ENCODE measurements at regions not wholly inside any gene's neighbourhood (a gene's known extent, or its start where the extent isn't known, plus 50 kb on each side); places are given as distances from the start of the nearest gene placed in this dataset.

GRCh38 chr9:107147134-107147533 is 135.9 kb upstream of the RAD23B start:
- no peaks in the 10 kb centered on the region for H3K4me1 ChIP-seq (ENCODE audit: control insufficient read depth, insufficient read depth, low read length)
- no peak overlapping the region for H2BK120ac ChIP-seq (ENCODE audit: low read depth, low read length)
- dilution Hi-C loops (cut with HindIII; ENCODE audit: low sequenced_read_pairs, unreplicated experiment) (no loop called here), intact Hi-C loops (cut with micrococcal nuclease) (no loop called here), in situ Hi-C loops (cut with MboI; ENCODE audit: low sequenced_read_pairs) (loop anchor here (25.0 kb wide), 1 partner anchor 1615 kb away; no protein-coding TSS in a partner anchor)
- no peak overlapping the region for H4K91ac ChIP-seq (ENCODE audit: insufficient read depth, low read depth, low read length)
- H3K27ac ChIP-seq (ENCODE audit: insufficient read depth, low read length) = no peak overlapping the region
- no peak overlapping the region for H2AK9ac ChIP-seq (replicated peaks; ENCODE audit: low read depth, low read length, poor library complexity)
- no peaks in the 10 kb centered on the region for H3K9me1 ChIP-seq (ENCODE audit: insufficient read depth, low read length)
- no peak overlapping the region for H2AFZ ChIP-seq (replicated peaks; ENCODE audit: low read length, poor library complexity)
- H3K9me3 ChIP-seq (ENCODE audit: control insufficient read depth, insufficient read depth, low read length) = no peaks in the 10 kb centered on the region
- no peak overlapping the region for H3K9ac ChIP-seq (ENCODE audit: low read depth, low read length)
- no peak overlapping the region for H3K4me3 ChIP-seq (ENCODE audit: insufficient read depth, low read depth, low read length)
- no CpG with 5 or more reads among the region's 2 CpGs for WGBS, 2 experiments (ENCODE audit: extremely low coverage in 2 of 2, insufficient read length in 1 of 2)
- H4K5ac ChIP-seq (ENCODE audit: low read depth, low read length) = no peak overlapping the region
- H3K4me2 ChIP-seq (ENCODE audit: low read depth, low read length) = no peak overlapping the region
- no peak overlapping the region for H4K8ac ChIP-seq (ENCODE audit: low read depth in 2 of 2, low read length in 2 of 2)
- CTCF ChIA-PET = interaction anchor here (1.6 kb wide), 1 partner anchor 10 kb away, joined by 7 read pairs; no protein-coding TSS in a partner anchor
- BruUV-seq (replicated peaks) = no TSS peak
- ATAC-seq (ENCODE audit: low read depth) (no peak), DNase-seq (no peak)
- H2AK5ac ChIP-seq (ENCODE audit: low read depth, low read length) = no peak overlapping the region
- no peak for TF ChIP-seq MXI1 (IDR thresholded peaks at IDR 0.05; ENCODE audit: borderline replicate concordance, low read depth, low read length)
- no peak for TF ChIP-seq ELK1 (IDR thresholded peaks at IDR 0.05; ENCODE audit: borderline replicate concordance, low read depth, low read length)
- TF ChIP-seq USF2 (IDR thresholded peaks at IDR 0.05; ENCODE audit: low read depth, low read length) = no peak
- TF ChIP-seq SMC3 (IDR thresholded peaks at IDR 0.05; ENCODE audit: low read depth, low read length) = no peak
- no peak for TF ChIP-seq RCOR1 (IDR thresholded peaks at IDR 0.05; ENCODE audit: insufficient replicate concordance, low read length)
- no peak for TF ChIP-seq MAFK (IDR thresholded peaks at IDR 0.05; ENCODE audit: low read depth, low read length)
- no peak for TF ChIP-seq FOS (IDR thresholded peaks at IDR 0.05; ENCODE audit: low read depth, low read length)
- TF ChIP-seq RAD21 (IDR thresholded peaks at IDR 0.05; ENCODE audit: low read length) = no peak
- TF ChIP-seq CHD1 (IDR thresholded peaks at IDR 0.05; ENCODE audit: low read depth, low read length) = no peak
- H3K27me3 ChIP-seq (ENCODE audit: control insufficient read depth, insufficient read depth, low read length) = peaks cover 8% of the 10 kb centered on the region
- no peak overlapping the region for H3K14ac ChIP-seq (replicated peaks; ENCODE audit: low read depth, low read length)
- H3K18ac ChIP-seq (ENCODE audit: low read depth, low read length) = no peak overlapping the region
- no peaks in the 10 kb centered on the region for H3K79me1 ChIP-seq (ENCODE audit: low read depth in 1 of 2, low read length in 2 of 2)
- H3K4ac ChIP-seq (ENCODE audit: low read depth, low read length) = no peak overlapping the region
- no peak overlapping the region for H2BK15ac ChIP-seq (ENCODE audit: low read depth, low read length)
- no peaks in the 10 kb centered on the region for H3K36me3 ChIP-seq (ENCODE audit: control insufficient read depth, insufficient read depth, low read length)
- POLR2A ChIA-PET (ENCODE audit: unreplicated experiment) = no interaction called here
- H2BK20ac ChIP-seq (ENCODE audit: low read depth, low read length) = no peak overlapping the region
- H3K56ac ChIP-seq (ENCODE audit: extremely low read depth, insufficient read depth, low read length) = no peak overlapping the region
- no peak overlapping the region for H3K23ac ChIP-seq (ENCODE audit: low read depth, low read length)
- H2BK5ac ChIP-seq (ENCODE audit: low read depth, low read length, poor library complexity, severe bottlenecking) = no peak overlapping the region
- no peaks in the 10 kb centered on the region for H4K20me1 ChIP-seq (ENCODE audit: insufficient read depth, low read length)
